OCI-LY1 (cell line): ENCODE measurements at regions not wholly inside any gene's neighbourhood (a gene's known extent, or its start where the extent isn't known, plus 50 kb on each side); places are given as distances from the start of the nearest gene placed in this dataset.
A peak's percentile ranks its signal among the peaks of the same experiment; 100 is the strongest.
"Not testable (repeated sequence)": the region's sequence is repeated elsewhere in the genome, so short reads cannot be mapped to it uniquely, and the experiment has no call there.

Experiments used
- H2AFZ ChIP-seq: fragments of 200-600 bp; sonication (generic), shearing (Covaris generic); 2 replicates; pipeline ENCODE4 v1.6.0; 2014; ENCODE audit warnings: antibody characterized with exemption, mild to moderate bottlenecking, low read length
- H3F3A ChIP-seq: fragments of 200-600 bp; sonication (generic), shearing (Covaris generic); 2 replicates; pipeline ENCODE4 v1.6.0; 2014; ENCODE audit warnings: mild to moderate bottlenecking, antibody characterized with exemption, low read length, moderate library complexity; ENCODE audit not compliant: insufficient read depth
- H3K27ac ChIP-seq: fragments of 200-600 bp; sonication (generic); 2 replicates; pipeline ENCODE4 v1.5.1; 2014; ENCODE audit warnings: low read length, mixed run types, mild to moderate bottlenecking, low read depth; ENCODE audit not compliant: poor library complexity, severe bottlenecking
- H3K27me3 ChIP-seq: fragments of 200-600 bp; sonication (generic); 2 replicates; pipeline ENCODE4 v1.6.0; 2014; ENCODE audit warnings: antibody characterized with exemption, mild to moderate bottlenecking, low read length, moderate library complexity; ENCODE audit not compliant: insufficient read depth
- H3K36me3 ChIP-seq: fragments of 200-600 bp; sonication (generic); 2 replicates; pipeline ENCODE4 v1.6.1; 2014; ENCODE audit warnings: mild to moderate bottlenecking, antibody characterized with exemption, low read length, moderate library complexity, mixed read lengths; ENCODE audit not compliant: insufficient read depth
- H3K4me1 ChIP-seq: fragments of 200-600 bp; sonication (generic); 2 replicates; pipeline ENCODE4 v1.5.1; 2014; ENCODE audit warnings: mild to moderate bottlenecking, low read length, moderate library complexity; ENCODE audit not compliant: insufficient read depth, severe bottlenecking
- H3K4me2 ChIP-seq: fragments of 200-600 bp; sonication (generic), shearing (Covaris generic); 2 replicates; pipeline ENCODE4 v1.6.1; 2014; ENCODE audit warnings: low read length
- H3K4me3 ChIP-seq: fragments of 200-600 bp; sonication (generic); 2 replicates; pipeline ENCODE4 v1.5.1; 2014; ENCODE audit warnings: low read length, low read depth, mild to moderate bottlenecking, mixed read lengths; ENCODE audit not compliant: poor library complexity, severe bottlenecking
- H3K79me2 ChIP-seq: fragments of 200-600 bp; shearing (Covaris generic); 2 replicates; pipeline ENCODE4 v1.6.1; 2016; ENCODE audit warnings: mixed run types, low read length, mixed read lengths; ENCODE audit not compliant: insufficient read depth
- H3K9ac ChIP-seq: fragments of 200-600 bp; sonication (generic), shearing (Covaris generic); 2 replicates; pipeline ENCODE4 v1.6.1; 2014; ENCODE audit warnings: mild to moderate bottlenecking, low read length, mixed read lengths
- H3K9me2 ChIP-seq: fragments of 200-600 bp; sonication (generic), shearing (Covaris generic); 2 replicates; pipeline ENCODE4 v1.6.1; 2014; ENCODE audit warnings: low read depth, mild to moderate bottlenecking, low read length, mixed read lengths
- H3K9me3 ChIP-seq: fragments of 200-600 bp; shearing (Covaris generic); 2 replicates; pipeline ENCODE4 v1.6.1; 2014; ENCODE audit warnings: low read length, mixed read lengths
- H4K20me1 ChIP-seq: fragments of 200-600 bp; sonication (generic), shearing (Covaris generic); 2 replicates; pipeline ENCODE4 v1.6.0; 2016; ENCODE audit warnings: mild to moderate bottlenecking, low read length; ENCODE audit not compliant: insufficient read depth
- EZH2 ChIP-seq: fragments of 200-600 bp; sonication (generic), shearing (Covaris generic); IDR thresholded peaks from 2 replicates; pipeline ENCODE4 v1.8.0; 2017; ENCODE audit warnings: borderline replicate concordance, mixed run types, mild to moderate bottlenecking, antibody characterized with exemption, low read length, moderate library complexity, mixed read lengths
- TF ChIP-seq, protein P1 (sequence below): fragments of 200-600 bp; sonication (generic), shearing (Covaris generic); IDR thresholded peaks from 2 replicates; pipeline ENCODE4 v1.5.1; 2017; ENCODE audit warnings: mild to moderate bottlenecking, antibody characterized with exemption, low read length, moderate library complexity, mixed read lengths

DNA sequence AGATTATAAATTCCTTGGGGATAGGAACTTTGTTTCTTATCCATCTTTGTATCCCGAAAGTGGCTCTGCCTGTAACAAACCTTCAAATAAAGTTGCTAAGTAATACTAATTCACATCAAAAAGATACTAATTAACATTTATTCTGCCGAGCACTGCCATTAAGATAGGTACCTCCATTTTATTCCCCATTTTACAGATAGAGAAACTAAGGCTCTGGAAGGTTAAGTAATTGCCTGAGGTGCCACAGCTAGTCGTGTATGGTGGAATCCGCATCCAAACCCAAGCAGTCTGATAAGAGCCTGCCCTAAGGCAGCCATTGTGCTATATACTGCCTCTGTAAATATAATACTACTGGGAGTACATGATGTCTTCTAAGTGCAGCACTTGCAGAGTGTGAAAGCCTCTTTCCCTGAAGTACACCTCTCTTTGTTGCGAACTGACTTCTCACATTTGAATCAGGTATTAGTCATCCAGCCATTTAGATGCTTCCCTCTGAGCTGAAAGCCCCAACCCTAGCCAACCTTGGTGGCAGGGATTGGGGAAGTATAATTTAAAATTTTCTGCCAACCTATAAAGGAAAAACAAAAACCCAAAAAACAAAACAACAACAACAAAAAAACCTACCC lies 78.5 kb upstream of the CHD2 start:
- Histone ChIP-seq H3K4me3 (no peak overlapping the region), H3F3A (no peaks in the 10 kb centered on the region; the same call in 1 of the 2 replicates), H4K20me1 (no peaks in the 10 kb centered on the region), H3K79me2 (no peaks in the 10 kb centered on the region), H3K27ac (peak overlapping the region; percentile 94), H3K9me2 (no peaks in the 10 kb centered on the region), H3K4me2 (peak overlapping the region; percentile 77), H3K4me1 (peaks cover 98% of the 10 kb centered on the region), H3K27me3 (no peaks in the 10 kb centered on the region), H3K9ac (peak overlapping the region; percentile 56), H3K36me3 (no peaks in the 10 kb centered on the region), H2AFZ (no peak overlapping the region), H3K9me3 (no peaks in the 10 kb centered on the region)
- TF ChIP-seq EZH2 = no peak
- TF ChIP-seq, protein P1, sequence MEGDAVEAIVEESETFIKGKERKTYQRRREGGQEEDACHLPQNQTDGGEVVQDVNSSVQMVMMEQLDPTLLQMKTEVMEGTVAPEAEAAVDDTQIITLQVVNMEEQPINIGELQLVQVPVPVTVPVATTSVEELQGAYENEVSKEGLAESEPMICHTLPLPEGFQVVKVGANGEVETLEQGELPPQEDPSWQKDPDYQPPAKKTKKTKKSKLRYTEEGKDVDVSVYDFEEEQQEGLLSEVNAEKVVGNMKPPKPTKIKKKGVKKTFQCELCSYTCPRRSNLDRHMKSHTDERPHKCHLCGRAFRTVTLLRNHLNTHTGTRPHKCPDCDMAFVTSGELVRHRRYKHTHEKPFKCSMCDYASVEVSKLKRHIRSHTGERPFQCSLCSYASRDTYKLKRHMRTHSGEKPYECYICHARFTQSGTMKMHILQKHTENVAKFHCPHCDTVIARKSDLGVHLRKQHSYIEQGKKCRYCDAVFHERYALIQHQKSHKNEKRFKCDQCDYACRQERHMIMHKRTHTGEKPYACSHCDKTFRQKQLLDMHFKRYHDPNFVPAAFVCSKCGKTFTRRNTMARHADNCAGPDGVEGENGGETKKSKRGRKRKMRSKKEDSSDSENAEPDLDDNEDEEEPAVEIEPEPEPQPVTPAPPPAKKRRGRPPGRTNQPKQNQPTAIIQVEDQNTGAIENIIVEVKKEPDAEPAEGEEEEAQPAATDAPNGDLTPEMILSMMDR = no peak

DNA sequence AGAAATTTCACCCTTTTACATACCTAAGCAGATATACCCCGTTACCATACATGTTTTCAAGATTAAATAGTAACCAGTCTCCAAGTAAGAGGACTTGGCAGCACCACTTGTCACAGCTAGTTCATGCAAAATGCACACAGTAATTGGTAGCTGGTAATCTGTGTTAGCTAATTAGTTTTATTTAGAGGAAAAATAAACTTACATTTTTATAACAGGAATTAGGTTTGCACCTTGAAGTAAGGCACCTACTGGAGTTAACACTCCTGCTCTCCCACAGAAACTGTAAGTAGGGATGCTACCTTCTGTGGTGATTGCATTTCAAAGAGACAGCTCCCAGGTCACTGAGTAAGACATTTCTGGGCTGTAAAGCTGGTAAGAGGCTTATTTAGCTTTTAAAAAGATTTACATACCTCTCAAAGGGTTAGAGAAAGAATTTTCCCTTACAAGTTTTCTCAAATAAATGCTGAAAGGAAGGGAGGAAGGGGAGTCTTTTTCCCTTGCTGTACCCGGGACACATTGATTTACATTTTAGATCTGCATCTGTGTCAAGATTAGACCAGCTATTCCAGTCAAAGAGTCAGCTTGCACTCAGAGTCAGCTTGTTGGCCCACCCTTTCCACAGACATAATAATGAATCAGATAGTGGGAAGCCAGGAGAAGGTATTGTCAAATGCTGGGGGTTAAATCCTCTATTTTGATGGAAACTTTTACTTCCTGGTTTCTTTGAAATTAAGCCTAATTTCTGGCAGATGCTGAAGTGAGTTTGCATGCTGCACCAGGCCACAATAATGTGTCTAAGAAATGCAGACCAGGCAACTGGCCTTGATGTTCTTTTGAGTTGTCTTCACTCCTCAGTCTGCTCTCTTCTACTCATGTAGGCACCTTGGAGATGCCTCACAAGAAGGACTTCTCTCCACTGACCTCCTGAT lies 77.6 kb upstream of the CHD2 start:
- H2AFZ ChIP-seq = 0 out of 2 replicates have a peak overlapping the region, but pooled peaks have one; percentile 25
- H3K4me1 ChIP-seq = peaks cover 96% of the 10 kb centered on the region

DNA sequence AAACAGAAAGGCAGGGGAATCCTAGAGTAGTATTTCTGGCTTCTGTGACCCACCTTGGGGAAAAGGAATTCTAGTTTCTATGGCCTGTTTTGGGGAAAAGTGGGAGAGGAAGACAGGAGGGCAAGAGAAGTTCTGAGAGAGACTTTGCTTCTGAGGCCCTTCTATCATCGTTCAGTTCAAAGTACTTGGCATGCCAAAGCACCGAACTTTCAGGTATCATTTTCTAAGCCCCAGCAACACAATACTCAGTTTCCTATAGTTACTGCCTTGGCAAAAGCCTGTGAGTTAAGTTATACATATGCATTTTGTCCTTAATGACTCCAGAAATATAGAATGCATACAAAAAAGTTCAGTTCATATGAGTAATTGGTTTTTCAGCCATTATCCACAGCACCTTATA lies 74.1 kb upstream of the CHD2 start:
- Histone ChIP-seq H2AFZ (no peak overlapping the region), H3K27ac (peak overlapping the region; percentile 83), H3K9me3 (no peaks in the 10 kb centered on the region), H3K4me2 (no peak overlapping the region; the same call in 1 of the 2 replicates), H3K27me3 (no peaks in the 10 kb centered on the region), H3K36me3 (no peaks in the 10 kb centered on the region), H3K9ac (peak overlapping the region; percentile 2; the same call in 1 of the 2 replicates), H3K4me1 (peaks cover 81% of the 10 kb centered on the region), H3F3A (peaks cover 2% of the 10 kb centered on the region; the same call in 1 of the 2 replicates), H4K20me1 (no peaks in the 10 kb centered on the region), H3K79me2 (no peaks in the 10 kb centered on the region), H3K4me3 (no peak overlapping the region), H3K9me2 (no peaks in the 10 kb centered on the region)
- TF ChIP-seq, protein P1 = no peak
- TF ChIP-seq EZH2 = no peak

More for the DNA sequence above, 77.6 kb upstream of the CHD2 start:
- Histone ChIP-seq H3K9me3 (no peaks in the 10 kb centered on the region), H4K20me1 (no peaks in the 10 kb centered on the region), H3K79me2 (no peaks in the 10 kb centered on the region), H3K4me3 (peak overlapping the region; percentile 8), H3F3A (no peaks in the 10 kb centered on the region; the same call in 1 of the 2 replicates), H3K27ac (peak overlapping the region; percentile 94), H3K27me3 (no peaks in the 10 kb centered on the region), H3K9me2 (no peaks in the 10 kb centered on the region), H3K9ac (peak overlapping the region; percentile 56), H3K36me3 (no peaks in the 10 kb centered on the region), H3K4me2 (peak overlapping the region; percentile 77)
- TF ChIP-seq, protein P1 = no peak
- no peak for TF ChIP-seq EZH2

DNA sequence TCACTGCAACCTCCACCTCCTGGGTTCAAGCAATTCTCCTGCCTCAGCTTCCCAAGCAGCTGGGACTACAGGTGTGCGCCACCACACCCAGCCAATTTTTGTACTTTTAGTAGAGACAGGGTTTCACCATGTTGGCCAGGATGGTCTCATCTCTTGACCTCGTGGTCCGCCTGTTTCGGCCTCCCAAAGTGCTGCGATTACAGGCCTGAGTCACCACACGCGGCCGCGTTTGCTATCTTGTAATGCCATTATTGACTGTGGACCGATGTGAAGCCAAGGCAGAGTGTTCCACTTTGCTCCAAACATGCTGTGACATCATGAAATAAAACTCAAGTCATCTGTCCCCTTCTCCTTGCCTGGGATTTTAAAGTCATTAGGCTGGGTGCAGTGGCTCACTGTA lies 72.1 kb upstream of the CHD2 start:
- not testable (repeated sequence) for H3K9ac ChIP-seq, H3K9me2 ChIP-seq, H3K79me2 ChIP-seq, H3K4me2 ChIP-seq, H3K9me3 ChIP-seq, H3K4me3 ChIP-seq, H4K20me1 ChIP-seq, H3K36me3 ChIP-seq, H2AFZ ChIP-seq, H3K27me3 ChIP-seq
- Histone ChIP-seq H3F3A (peaks cover 20% of the 10 kb centered on the region), H3K27ac (peak overlapping the region; percentile 83), H3K4me1 (peaks cover 80% of the 10 kb centered on the region)
